GM12878 (cell line): ENCODE measurements at regions not wholly inside any gene's neighbourhood (a gene's known extent, or its start where the extent isn't known, plus 50 kb on each side); places are given as distances from the start of the nearest gene placed in this dataset.

Source experiments
- BHLHE40 ChIP-seq, 2 experiments: fragments of 450-650 bp in 1 of 2; IDR thresholded peaks; 2 replicates each; pipeline ENCODE4 v1.6.1; 2011 to 2017; ENCODE audit warnings: low read depth in 2 of 2, borderline replicate concordance in 1 of 2, improper control_type of control experiment in 1 of 2, low read length in 1 of 2, mild to moderate bottlenecking in 1 of 2
- CBFB ChIP-seq: IDR thresholded peaks from 2 replicates; pipeline ENCODE4 v1.6.1; 2016; ENCODE audit warnings: antibody characterized with exemption, low read depth
- FOXM1 ChIP-seq: IDR thresholded peaks from 2 replicates; pipeline ENCODE4 v1.6.1; 2012; ENCODE audit warnings: low read depth, mild to moderate bottlenecking, inconsistent platforms, low read length, moderate library complexity
- NRF1 ChIP-seq: conservative IDR thresholded peaks from 2 replicates; pipeline ENCODE4 v1.6.1; 2011; ENCODE audit warnings: mild to moderate bottlenecking, low read depth, low read length, improper control_type of control experiment
- SP1 ChIP-seq: IDR thresholded peaks from one replicate; pipeline ENCODE4 v1.6.1; 2011; ENCODE audit warnings: low read depth, low read length
- TF ChIP-seq, protein P1 (sequence below), 3 experiments: IDR thresholded peaks in 2 of 3; conservative IDR thresholded peaks in 1 of 3; 2 replicates each; pipeline ENCODE4 v1.5.1; 2011; ENCODE audit warnings: low read depth in 3 of 3, low read length in 3 of 3, mild to moderate bottlenecking in 3 of 3, control low read depth in 2 of 3, moderate library complexity in 2 of 3, inconsistent platforms in 1 of 3, mixed read lengths in 1 of 3; ENCODE audit not compliant: control insufficient read depth in 2 of 3, insufficient read depth in 1 of 3; ENCODE audit errors: extremely low read depth in 1 of 3
- TF ChIP-seq, protein P2 (sequence below): IDR thresholded peaks from 2 replicates; pipeline ENCODE4 v1.6.1; 2011; ENCODE audit warnings: borderline replicate concordance, low read depth, mild to moderate bottlenecking, moderate library complexity, low read length; ENCODE audit not compliant: insufficient read depth, poor library complexity, severe bottlenecking
- TF ChIP-seq, protein P3 (sequence below): fragments of 450-650 bp; IDR thresholded peaks from 2 replicates; pipeline ENCODE4 v1.6.1; 2016; ENCODE audit warnings: mild to moderate bottlenecking, moderate library complexity, borderline replicate concordance

DNA sequence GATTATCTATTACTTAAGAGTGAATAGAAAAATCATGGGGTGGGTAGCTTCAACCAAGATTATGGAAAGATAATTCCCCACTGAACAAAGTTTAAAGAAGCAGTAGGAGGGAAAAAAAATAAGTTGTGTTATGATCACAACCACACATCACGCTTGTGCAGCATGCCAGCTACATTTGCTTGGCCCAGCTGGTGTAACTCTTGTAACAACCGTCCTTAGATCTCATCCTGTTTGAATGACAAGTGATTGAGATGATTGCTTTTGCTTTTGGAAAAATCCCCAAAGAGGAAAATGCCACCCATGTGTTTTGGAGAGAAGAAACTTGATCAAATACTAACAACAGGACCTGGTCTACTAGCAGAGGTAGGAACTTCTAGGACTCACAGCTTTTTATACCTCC is 107.6 kb upstream of the KIF2A start:
- TF ChIP-seq, protein P1, sequence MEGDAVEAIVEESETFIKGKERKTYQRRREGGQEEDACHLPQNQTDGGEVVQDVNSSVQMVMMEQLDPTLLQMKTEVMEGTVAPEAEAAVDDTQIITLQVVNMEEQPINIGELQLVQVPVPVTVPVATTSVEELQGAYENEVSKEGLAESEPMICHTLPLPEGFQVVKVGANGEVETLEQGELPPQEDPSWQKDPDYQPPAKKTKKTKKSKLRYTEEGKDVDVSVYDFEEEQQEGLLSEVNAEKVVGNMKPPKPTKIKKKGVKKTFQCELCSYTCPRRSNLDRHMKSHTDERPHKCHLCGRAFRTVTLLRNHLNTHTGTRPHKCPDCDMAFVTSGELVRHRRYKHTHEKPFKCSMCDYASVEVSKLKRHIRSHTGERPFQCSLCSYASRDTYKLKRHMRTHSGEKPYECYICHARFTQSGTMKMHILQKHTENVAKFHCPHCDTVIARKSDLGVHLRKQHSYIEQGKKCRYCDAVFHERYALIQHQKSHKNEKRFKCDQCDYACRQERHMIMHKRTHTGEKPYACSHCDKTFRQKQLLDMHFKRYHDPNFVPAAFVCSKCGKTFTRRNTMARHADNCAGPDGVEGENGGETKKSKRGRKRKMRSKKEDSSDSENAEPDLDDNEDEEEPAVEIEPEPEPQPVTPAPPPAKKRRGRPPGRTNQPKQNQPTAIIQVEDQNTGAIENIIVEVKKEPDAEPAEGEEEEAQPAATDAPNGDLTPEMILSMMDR (IDR thresholded peaks at IDR 0.05 in 2 of 3, conservative IDR thresholded peaks at IDR 0.05 in 1 of 3; ENCODE audit: control insufficient read depth in 2 of 3, extremely low read depth in 1 of 3, insufficient read depth in 1 of 3, low read depth in 3 of 3, low read length in 3 of 3), result no peak
- TF ChIP-seq, protein P2, sequence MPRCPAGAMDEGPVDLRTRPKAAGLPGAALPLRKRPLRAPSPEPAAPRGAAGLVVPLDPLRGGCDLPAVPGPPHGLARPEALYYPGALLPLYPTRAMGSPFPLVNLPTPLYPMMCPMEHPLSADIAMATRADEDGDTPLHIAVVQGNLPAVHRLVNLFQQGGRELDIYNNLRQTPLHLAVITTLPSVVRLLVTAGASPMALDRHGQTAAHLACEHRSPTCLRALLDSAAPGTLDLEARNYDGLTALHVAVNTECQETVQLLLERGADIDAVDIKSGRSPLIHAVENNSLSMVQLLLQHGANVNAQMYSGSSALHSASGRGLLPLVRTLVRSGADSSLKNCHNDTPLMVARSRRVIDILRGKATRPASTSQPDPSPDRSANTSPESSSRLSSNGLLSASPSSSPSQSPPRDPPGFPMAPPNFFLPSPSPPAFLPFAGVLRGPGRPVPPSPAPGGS, result no peak
- TF ChIP-seq CBFB (no peak), NRF1 (no peak), BHLHE40 (IDR thresholded peaks at IDR 0.05; ENCODE audit: borderline replicate concordance in 1 of 2, low read depth in 2 of 2, low read length in 1 of 2) (no peak), SP1 (no peak), FOXM1 (no peak)
- TF ChIP-seq, protein P3, sequence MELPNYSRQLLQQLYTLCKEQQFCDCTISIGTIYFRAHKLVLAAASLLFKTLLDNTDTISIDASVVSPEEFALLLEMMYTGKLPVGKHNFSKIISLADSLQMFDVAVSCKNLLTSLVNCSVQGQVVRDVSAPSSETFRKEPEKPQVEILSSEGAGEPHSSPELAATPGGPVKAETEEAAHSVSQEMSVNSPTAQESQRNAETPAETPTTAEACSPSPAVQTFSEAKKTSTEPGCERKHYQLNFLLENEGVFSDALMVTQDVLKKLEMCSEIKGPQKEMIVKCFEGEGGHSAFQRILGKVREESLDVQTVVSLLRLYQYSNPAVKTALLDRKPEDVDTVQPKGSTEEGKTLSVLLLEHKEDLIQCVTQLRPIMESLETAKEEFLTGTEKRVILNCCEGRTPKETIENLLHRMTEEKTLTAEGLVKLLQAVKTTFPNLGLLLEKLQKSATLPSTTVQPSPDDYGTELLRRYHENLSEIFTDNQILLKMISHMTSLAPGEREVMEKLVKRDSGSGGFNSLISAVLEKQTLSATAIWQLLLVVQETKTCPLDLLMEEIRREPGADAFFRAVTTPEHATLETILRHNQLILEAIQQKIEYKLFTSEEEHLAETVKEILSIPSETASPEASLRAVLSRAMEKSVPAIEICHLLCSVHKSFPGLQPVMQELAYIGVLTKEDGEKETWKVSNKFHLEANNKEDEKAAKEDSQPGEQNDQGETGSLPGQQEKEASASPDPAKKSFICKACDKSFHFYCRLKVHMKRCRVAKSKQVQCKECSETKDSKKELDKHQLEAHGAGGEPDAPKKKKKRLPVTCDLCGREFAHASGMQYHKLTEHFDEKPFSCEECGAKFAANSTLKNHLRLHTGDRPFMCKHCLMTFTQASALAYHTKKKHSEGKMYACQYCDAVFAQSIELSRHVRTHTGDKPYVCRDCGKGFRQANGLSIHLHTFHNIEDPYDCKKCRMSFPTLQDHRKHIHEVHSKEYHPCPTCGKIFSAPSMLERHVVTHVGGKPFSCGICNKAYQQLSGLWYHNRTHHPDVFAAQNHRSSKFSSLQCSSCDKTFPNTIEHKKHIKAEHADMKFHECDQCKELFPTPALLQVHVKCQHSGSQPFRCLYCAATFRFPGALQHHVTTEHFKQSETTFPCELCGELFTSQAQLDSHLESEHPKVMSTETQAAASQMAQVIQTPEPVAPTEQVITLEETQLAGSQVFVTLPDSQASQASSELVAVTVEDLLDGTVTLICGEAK, result no peak
